Liver (tissue), 3 donors: ENCODE measurements at regions not wholly inside any gene's neighbourhood (a gene's known extent, or its start where the extent isn't known, plus 50 kb on each side); places are given as distances from the start of the nearest gene placed in this dataset.

Experiments used
- RXRA ChIP-seq, 2 donors: IDR thresholded peaks; 2 replicates each; pipeline ENCODE4 v1.6.1; 2017 to 2018; ENCODE audit warnings: antibody characterized with exemption in 2 of 2, mild to moderate bottlenecking in 1 of 2
- TF ChIP-seq, protein P1 (sequence below): fragments of 150-350 bp; IDR thresholded peaks from 2 replicates; pipeline ENCODE4 v1.5.1; 2017; ENCODE audit warnings: improper control_type of control experiment, low read depth, low read length; ENCODE audit not compliant: missing input control
- donor health status: healthy.
- donor health status: healthy.

- TF ChIP-seq, protein P1, sequence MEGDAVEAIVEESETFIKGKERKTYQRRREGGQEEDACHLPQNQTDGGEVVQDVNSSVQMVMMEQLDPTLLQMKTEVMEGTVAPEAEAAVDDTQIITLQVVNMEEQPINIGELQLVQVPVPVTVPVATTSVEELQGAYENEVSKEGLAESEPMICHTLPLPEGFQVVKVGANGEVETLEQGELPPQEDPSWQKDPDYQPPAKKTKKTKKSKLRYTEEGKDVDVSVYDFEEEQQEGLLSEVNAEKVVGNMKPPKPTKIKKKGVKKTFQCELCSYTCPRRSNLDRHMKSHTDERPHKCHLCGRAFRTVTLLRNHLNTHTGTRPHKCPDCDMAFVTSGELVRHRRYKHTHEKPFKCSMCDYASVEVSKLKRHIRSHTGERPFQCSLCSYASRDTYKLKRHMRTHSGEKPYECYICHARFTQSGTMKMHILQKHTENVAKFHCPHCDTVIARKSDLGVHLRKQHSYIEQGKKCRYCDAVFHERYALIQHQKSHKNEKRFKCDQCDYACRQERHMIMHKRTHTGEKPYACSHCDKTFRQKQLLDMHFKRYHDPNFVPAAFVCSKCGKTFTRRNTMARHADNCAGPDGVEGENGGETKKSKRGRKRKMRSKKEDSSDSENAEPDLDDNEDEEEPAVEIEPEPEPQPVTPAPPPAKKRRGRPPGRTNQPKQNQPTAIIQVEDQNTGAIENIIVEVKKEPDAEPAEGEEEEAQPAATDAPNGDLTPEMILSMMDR = no peak
- no peak for TF ChIP-seq RXRA (IDR thresholded peaks at IDR 0.05)
These were observed 600.0 kb downstream of the BRD1 start for GRCh38 chr22:49227670-49228069.
